Stimulated activated naive CD4-positive, alpha-beta T cell treated with Interleukin-2 at 50 U/mL for 16 hours (primary cell): ENCODE measurements at regions not wholly inside any gene's neighbourhood (a gene's known extent, or its start where the extent isn't known, plus 50 kb on each side); places are given as distances from the start of the nearest gene placed in this dataset.
"Not testable (repeated sequence)": the region's sequence is repeated elsewhere in the genome, so short reads cannot be mapped to it uniquely, and the experiment has no call there.

Experiments used
- DNase-seq: peaks from one replicate; lab custom pipeline; 2025; lab: John Stamatoyannopoulos, UW

- DNase-seq = no peak
These were observed 170.8 kb upstream of the BET1 start for GRCh38 chr7:94174956-94175355.

GRCh38 chr7:94176694-94177200 is 172.6 kb upstream of the BET1 start:
- no peak for DNase-seq

- DNase-seq = no peak
These were observed 173.3 kb upstream of the BET1 start for GRCh38 chr7:94177441-94177840.

GRCh38 chr7:94178230-94178629 is 174.1 kb upstream of the BET1 start:
- no peak for DNase-seq

DNA sequence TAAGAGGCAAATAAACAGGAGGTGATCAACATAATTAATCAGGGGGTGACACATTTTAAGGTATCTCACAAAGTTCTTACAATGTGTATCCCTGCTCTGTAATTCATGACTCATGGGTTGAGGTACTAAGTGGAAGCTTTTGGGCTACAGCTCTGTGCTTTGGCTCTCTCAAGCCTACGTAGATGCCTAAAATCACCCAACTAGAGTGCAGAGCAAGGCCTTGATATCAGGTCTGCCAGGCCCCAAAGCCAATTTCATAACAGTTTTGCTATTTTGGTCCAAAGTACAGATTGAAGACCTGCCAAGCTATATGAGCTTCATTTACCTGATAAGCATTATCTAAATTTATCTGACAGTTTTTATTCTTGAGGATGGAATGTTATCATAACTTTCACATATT is 175.3 kb upstream of the BET1 start:
- DNase-seq = no peak

DNA sequence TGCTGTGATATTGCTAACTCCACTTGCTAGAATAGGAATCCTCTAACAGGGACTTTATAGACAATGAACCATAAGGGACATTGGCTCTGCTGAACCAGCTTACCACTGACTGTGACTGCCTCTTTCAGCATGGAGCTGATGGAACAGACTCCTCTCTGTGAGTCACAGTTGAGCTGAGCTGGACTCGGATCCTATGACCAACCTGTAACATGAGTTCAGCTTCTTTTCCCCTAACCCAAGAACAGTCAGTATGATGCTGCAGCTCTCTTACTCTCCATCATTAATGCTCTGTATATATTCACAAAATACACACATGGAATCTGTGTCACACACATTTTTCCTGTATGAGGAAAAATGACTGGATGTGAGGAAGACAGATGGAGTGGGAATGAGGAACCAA is 177.9 kb upstream of the BET1 start:
- no peak for DNase-seq

DNA sequence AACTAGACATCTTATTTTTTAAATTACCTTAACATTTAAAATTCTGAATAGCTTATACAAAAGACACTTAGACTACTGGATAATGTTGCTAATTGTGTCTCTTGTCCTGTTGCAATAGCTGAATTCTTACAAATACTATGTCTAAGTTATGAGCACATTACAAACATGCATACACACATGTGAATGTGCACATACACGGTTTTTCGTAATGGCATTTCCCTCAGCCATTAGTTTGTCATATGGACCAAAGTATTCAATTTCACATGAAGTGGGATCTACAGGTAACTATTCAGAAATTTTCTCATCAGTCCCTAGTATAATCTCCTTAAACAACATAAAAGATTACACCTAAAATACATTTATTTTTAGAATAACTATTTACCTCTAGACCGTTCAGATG is 178.6 kb upstream of the BET1 start:
- DNase-seq = no peak

GRCh38 chr7:94183289-94183749 is 179.2 kb upstream of the BET1 start:
- no peak for DNase-seq

- no peak for DNase-seq
These were observed 179.7 kb upstream of the BET1 start for GRCh38 chr7:94183891-94184290.

DNA sequence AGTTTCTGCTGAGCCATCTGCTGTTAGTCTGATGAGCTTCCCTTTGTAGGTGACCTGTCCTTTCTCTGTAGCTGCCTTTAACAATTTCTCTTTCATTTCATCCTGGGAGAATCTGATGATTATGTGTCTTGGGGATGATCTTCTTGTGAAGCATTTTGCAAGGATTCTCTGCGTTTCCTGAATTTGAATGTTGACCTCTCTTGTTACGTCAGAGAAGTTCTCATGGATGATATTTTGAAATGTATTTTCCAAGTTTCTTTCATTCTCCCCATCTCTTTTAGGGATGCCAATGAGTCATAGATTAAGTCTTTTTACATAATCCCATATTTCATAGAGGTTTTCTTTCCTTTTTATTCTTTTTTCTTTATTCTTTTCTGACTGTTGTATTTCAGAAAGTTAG is 184.2 kb upstream of the BET1 start:
- no peak for DNase-seq

DNA sequence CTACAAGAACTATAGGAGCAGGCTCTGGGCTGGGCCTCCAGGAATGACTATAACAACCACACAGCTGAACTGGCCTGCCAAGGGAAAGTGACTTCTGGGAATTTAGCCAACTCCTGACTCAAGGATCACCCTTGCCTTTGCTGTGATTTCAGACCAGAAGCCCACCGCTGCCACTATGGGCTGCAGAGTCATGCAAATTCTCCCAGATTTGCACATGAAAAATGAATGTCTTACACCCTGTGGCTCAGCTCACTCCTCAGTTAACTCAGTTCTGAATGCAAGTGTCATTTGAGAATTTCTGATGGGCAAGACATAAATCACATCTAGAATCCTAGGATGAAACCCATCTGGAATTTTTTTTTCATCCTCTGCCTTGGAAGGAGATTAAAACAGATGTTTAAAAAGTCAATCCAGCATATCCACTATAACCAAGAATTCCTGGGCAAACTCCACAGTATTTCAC is 186.5 kb upstream of the BET1 start:
- DNase-seq = no peak

DNA sequence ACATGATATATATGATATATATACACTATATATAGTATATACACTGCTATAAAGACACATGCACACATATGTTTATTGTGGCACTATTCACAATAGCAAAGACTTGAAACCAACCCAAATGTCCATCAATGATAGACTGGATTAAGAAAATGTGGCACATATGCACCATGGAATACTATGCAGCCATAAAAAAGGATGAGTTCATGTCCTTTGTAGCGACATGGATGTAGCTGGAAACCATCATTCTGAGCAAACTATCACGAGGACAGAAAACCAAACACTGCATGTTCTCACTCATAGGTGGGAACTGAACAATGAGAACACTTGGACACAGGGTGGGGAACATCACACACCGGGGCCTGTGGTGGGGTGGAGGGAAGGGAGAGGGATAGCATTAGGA is 190.3 kb upstream of the BET1 start:
- not testable (repeated sequence) for DNase-seq

GRCh38 chr7:94195201-94195600 is 191.0 kb upstream of the BET1 start:
- DNase-seq = no peak

DNA sequence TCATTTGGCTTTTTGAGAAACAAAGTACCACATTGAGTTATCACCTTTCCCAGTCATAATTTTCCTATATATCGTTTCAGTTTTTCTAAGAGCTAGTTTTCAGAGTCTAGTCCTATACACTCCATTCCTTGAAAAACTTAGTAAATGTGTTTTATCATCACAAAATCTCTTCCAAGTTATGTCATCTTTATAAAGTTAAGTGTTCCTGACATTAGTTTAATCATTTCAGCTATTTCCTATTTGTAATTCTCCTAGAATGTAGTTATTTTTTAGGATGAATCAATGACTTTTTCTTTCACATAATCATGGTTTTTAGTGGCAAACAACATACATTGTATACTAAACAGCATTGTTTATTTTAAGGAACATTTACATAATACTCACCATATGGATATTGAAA is 191.7 kb upstream of the BET1 start:
- DNase-seq = no peak

DNA sequence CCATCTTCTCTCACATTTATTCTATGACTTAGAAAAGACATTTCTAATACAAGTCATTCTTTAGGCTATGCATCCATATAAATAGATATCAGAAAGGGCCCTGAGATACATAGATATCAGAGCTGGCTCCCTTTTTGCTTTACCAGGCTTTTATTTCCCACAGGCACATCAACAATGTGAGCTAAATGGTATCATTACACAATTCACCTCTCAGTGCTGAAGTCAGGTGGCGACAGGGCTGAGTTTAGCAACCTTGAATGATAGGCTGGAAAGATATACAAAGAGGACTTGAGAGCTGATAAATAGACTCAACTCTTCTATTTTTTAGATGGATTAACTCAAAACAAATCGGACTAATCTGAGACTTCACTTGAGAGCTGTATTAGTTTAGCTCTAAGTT is 189.2 kb upstream of the COL1A2 start:
- no peak for DNase-seq

DNA sequence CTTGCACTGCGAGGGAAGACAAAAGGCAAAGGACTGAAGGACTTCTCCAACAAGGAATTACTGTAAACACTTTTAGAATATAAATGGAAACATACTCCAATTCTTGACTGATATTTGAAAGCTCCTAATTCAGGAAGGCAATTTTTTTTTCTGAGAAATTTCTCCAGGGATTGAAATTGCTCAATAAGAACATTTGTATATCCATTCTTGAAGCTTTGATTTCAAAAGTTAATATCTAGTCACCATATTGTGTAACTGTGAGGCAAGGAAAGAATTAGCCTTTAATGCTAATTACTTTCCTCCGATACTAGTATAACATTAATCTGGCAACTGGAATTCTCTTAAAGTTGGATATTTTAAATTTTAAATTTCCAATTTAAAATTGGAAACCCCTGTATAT is 188.4 kb upstream of the COL1A2 start:
- no peak for DNase-seq

DNA sequence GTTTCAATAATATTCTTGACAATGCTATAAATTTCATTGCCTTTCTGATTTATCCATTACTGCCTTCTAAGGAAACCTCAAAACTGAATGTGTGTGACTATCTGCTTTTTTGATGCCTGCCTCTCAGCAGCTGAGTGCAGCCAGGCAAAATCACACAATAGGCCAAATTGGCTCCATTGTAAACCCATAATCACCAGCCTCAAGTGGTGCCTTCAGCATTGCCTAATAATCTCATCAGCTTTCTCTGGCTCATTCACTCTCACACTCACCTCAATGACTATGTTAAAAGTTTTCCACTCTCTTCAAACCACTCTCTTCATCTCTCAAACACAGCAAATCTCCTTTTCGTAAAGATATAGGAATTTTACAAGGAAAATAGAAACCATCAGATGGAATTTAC is 182.5 kb upstream of the COL1A2 start:
- DNase-seq = no peak

GRCh38 chr7:94216944-94217461 is 177.7 kb upstream of the COL1A2 start:
- DNase-seq = no peak

GRCh38 chr7:94217766-94218165 is 176.9 kb upstream of the COL1A2 start:
- no peak for DNase-seq

GRCh38 chr7:94222516-94222915 is 172.2 kb upstream of the COL1A2 start:
- no peak for DNase-seq

DNA sequence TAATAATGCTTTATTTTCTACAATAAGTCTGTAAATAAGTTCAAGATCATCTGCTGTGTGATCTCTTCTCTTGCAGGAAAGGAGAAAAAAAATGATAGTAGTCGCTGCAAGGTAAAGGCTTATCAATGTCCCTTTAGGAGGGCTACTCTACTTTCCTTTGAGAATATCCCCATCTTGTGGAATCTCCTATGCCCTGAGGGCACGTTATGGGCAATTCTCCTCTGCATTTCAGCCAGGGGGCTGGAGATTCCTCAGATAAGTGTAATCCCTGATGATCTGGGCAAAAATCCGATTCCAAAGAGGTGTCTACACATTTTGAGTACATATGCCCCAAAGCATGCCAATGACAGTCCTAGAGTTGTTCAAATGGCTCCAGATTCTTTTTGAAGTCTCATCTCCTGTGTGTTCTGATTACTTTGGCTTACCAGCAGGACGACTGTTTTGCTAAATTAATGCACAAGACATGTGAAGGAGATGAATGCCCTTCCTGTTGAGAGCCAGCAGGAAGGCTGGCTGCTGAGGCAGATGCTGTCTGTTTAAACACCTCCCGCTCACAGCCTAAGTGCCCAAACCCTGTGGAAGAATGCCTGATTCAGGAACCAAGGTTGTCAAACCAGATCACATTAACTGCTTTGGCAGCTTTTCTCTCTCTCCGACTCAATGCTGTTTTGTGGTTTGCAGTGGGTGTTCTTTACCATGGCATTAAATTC is 171.2 kb upstream of the COL1A2 start:
- no peak for DNase-seq

- no peak for DNase-seq
These were observed 166.5 kb upstream of the COL1A2 start for GRCh38 chr7:94228223-94228622.

- no peak for DNase-seq
These were observed 166.0 kb upstream of the COL1A2 start for GRCh38 chr7:94228678-94229077.

DNA sequence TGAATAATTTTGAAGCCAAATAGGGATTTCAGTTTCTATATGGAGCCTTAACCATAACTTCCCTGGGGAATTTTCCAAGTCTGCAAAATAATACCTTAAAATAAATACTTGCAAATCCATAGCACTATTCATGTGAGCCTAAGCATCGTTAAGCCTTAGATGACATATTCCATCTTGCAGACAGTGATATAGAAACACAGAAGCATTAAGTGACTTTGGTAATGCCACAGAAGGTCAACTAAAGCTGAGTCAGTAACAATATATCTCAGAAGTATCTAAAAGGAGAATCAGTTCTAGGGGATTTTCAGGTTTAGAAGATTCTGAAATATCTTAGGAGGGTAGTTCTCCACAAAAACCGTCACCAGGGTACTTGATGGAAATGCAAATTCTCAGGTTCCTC is 163.4 kb upstream of the COL1A2 start:
- DNase-seq = no peak
